NOMO-1 treated with dmso at 0.1 percent for 144 hours (cell line): ENCODE measurements at regions not wholly inside any gene's neighbourhood (a gene's known extent, or its start where the extent isn't known, plus 50 kb on each side); places are given as distances from the start of the nearest gene placed in this dataset.
A peak's percentile ranks its signal among the peaks of the same experiment; 100 is the strongest.
"Not testable (repeated sequence)": the region's sequence is repeated elsewhere in the genome, so short reads cannot be mapped to it uniquely, and the experiment has no call there.

Experiments
- DNase-seq: peaks from one replicate; lab custom pipeline; 2025; ENCODE audit not compliant: unreplicated experiment; lab: John Stamatoyannopoulos, UW

DNA sequence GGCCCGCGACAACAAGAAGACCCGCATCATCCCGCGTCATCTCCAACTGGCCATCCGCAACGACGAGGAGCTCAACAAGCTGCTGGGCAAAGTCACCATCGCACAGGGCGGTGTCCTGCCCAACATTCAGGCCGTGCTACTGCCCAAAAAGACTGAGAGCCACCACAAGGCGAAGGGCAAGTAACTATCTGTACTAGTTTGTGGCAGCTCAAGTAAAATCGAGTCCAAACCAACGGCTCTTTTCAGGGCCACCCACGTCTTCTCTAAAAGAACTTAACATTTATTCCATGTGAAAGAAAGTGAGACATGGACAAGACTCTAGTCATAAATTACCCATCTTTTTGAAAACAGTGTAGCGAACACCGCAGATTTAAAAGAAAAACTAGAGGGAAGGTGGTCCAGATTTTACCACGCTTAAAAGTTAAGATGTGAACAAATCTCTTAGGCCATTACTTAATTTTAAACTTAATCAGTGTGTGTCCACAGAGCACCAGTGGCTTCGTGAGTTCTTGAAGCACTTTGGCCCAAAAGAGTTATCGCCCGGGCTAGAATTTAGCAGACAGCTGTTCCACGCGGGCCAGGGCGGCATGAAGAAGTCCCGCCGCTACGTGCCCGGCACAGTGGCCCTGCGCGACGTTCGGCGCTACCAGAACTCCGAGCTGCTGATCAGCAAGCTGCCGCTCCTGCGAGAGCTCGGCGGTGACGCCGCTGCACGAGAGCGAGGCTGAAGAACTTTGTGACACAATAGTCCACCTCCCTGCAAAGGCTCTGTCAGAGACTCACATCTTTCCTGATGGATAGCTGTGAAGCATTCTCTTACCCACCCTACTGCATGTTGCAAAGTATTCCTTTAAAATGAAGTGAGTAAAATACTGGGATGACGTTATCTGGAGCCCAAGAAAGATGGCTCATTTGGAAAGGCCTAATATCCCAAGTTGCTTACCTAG is 113.9 kb upstream of the PRSS16 start:
- peak; percentile 60 for DNase-seq

DNA sequence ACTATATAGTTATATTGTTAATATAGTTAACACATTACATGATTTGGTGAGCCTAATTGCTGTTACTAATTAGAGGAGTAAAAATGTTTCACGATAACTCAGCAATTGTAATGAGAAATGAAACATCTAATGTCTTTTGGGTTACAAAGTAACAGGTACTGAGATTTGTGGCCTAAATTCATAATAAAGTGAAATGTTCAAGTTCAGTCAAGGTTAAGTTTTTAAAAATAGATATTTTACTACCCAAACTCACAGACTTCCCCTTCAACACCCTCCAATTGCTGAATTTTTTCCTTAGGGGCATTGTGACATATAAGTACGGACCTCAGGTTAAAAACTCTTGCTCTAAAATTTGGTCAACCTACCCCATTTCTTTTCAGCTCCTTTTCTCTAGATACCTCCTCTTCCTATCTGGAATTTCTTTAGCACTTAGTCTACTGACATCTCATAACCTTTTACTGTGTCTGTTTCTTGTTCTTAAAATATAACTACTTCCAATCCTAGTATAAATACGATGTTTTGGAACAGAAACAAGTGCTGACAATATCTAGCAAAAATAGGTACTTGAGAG is 112.3 kb upstream of the PRSS16 start:
- DNase-seq: no peak

DNA sequence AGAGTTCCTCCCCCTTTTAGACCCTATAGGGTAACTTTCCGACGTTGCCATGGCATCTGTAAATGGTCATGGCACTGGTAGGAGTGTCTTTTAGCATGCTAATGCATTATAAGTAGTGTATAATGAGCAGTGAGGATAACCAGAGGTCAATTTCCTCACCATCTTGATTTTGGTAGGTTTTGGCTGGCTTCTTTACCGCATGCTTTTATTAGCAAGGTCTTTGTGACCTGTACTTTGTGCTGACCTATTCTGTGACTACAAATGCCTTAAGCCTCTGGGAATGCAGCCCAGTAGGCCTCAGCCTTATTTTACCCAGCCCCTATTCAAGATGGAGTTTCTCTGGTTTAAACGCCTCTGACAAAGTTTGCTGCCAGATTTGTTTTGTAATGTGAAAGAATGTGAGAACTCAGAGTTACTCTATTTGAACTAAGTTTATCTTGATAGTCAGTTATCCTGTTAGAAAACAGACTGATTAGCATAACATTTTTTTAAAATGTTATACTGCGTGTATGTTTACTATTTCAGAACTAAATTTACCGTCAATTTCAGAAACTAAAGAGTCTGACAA is 111.3 kb upstream of the PRSS16 start:
- DNase-seq: no peak

DNA sequence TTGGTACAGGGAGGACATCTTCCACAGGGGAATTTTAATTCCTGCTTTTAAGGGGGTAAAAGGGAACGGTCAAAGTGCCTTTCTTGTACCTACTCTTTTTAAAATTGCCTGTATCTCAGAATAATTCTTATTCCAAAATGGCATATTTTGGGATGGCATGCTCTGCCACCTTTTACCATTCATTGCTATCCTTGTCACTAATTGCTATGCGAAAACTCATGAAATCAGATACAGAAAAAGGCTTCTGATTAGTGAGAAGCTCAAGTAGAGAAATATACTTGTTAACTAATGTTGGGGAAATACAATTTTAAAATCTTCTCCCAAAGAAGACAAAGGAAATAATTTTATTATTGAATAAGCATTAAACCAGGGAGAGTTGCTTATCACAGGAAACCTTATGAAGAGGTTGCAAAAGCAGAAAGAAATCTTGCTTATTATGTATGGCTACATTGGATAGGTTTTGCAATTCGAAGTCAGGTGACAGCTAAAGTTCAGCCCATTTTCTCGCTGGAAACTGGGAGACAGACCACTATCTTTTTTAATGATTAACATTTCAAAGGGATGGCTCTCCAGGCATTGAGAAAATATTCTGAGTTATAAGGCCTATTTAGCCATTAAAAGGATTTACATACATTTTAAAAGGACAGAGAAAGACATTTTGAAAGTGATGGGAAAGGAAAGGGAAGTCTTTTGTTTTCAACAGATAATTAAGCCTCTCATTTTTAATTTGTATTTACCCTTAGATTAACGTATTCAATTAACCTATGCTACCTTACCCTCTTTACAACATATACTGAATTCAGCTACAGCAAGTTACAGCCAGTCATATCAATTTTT is 110.3 kb upstream of the PRSS16 start:
- DNase-seq: peak; percentile 25

DNA sequence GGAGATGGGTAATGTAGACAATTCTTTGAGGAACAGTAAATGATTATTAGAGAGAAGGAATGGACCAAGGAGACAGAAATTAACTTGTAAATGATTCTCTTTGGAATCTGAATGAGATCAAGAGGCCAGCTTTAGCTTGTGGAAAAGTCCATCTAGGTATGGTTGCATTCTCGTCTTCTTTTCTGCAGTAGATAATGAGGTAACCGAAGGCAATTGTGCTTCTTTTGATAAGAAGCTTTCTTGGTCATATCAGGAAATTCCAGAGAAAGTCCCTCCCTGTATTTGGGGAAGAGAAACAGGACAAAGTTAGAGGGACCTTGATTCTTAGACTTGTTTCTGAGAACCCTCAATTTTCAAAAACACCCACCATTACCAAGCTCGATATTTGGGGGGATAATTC is 109.1 kb upstream of the PRSS16 start:
- DNase-seq: no peak

DNA sequence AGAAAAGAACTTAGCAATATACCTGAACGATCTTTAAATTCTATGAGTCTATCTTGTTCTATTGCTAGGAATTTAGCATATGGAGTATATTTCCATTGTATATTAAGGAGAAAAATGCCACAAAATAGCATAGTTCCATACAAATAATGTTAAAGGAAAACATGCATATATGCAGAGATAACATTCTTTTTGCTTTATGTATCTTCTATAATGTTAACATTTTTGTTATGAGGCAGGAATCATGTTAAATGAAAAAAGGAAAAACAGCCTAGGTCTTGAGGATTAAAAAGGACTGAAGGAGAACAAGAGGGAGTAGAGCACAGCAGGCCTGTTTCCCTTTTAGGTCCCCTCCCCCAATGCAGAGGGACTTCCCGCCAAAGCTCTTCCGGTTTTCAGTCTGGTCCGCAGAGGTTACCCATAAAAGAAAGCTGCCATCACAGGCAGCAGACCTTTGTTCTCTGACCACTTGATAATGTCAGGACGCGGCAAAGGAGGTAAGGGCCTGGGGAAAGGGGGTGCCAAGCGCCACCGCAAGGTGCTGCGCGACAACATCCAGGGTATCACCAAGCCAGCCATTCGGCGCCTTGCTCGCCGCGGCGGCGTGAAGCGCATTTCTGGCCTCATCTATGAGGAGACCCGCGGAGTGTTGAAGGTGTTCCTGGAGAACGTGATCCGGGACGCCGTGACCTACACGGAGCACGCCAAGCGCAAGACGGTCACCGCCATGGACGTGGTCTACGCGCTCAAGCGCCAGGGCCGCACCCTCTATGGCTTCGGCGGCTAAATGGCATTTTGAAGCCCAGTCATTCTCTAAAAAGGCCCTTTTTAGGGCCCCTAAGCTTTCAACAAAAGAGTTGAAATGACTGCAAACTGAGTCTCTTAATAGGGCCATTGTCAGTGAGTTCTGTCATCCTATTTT is 108.4 kb upstream of the PRSS16 start:
- DNase-seq: peak; percentile 73

DNA sequence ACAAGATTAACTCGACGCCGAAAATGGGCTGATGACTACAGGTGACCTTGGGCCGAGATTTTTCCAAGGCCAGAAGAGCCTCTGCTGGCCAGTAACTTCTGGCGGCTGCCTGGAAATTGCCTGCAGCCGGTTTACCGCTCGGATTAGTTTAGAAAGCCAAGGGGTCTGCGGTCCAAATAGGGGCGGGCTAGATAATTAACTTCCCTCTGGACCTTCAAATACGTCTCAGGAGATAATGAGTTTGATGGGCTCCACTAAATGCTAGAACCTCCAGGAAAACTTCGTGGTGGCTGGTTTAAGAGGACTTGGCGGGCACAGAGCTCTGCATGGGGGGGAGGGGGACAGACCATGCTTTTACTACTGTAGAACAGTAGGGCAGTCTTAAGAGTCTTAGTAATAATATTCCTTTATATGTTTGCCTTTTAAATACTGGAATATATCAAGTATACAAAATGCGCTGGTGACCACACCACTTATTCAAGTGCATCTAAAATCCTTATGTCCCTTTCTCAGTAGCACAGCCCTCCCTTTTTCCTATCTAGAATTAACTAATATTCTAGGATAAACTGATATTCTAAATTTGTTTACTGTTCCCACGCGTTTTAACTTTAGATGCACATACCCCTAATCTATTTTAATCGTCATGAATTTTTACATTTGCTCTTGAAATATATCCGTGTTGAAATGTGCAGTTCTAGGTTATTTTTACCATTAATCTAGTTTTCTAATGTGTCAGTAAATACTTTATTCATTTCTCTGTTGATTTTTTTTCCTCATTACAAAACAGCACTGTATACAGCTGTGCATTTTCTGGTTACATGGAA is 107.5 kb upstream of the PRSS16 start:
- peak; percentile 48 for DNase-seq

DNA sequence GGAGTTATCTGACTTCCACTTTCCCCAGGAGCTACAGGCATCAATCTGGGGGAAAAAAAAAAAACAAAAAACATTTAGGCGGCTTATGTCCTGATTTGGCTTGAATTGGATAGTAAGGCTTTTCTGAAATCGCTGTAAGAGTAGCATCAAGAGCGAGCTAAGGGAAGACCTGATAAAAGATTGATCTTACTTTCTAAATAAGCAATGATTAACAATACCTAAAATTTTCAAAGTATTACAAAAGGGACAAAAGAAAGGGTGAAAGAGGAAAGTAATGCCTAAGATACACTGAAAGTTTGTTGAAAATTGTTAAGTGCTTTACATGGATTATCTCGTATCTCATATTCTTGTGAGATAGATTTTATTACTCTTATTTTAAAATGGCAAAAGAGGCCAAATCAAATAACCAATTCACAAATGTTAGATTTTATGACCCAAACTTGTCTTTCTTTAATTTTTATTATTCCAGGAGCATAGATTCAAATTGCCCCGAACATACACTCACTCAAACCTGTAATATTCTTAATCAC is 106.4 kb upstream of the PRSS16 start:
- no peak for DNase-seq

DNA sequence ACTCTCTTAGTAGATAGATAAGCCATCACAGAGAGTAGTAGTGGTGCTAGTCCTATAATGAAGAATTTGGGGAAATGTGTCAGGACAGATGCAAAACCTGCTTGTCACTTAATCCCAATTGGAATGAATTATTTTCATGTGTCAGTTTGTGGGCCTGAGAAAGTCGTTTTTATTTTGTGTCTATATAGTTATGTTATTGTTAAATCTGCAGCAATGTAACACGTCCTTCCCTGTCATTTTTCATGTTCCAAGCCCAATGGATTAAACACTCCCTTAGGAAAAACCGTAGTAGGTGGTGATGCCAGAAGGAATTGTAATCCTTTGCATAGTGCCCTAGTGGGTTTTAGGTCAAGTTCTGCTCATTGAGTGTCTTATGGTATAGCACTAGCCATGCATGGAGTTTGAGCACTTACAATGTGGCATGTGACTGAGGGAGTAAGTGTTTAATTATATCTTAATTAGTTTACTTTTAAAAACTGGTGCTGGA is 105.9 kb upstream of the PRSS16 start:
- DNase-seq: no peak

DNA sequence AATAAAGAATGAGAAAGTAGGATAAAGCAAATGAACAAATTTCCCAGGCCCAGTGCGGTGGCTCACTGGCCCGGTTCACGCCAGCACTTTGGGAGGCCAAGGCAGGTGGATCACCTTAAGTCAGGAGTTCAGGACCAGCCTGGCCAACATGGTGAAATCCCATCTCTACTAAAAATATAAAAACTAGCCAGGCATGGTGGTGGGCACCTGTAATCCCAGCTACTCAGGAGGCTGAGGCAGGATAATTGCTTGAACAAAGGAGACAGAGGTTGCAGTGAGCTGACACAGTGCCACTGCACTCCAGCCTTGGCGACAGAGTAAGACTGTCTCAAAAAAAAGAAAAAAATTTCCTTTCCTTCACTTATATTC is 104.5 kb upstream of the PRSS16 start:
- DNase-seq: not testable (repeated sequence)

DNA sequence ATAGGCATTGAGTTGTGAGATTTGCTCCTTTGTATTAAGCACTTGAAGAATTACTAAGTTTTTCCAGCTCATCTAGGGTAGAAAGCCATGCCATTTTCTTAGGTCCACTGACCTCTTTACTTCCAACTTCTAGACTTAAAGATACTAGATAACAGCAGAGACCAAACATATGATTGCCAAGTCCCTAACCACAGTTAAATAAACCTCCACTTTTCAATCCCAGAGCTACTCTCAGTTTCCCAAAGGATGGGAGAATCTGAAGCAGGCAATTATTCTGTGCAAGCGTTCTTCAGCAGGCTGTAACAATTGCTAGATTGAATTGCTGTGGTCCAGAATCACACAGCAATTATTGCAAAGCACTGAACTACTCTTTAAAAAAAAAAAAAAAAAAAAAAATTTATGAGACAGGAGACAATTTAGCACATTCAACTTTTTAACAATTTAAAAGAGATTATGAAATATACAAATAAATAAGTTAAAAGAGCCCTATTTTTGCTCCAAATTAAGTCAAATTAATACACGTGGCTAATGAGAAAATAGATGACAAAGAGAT is 104.0 kb upstream of the PRSS16 start:
- no peak for DNase-seq

DNA sequence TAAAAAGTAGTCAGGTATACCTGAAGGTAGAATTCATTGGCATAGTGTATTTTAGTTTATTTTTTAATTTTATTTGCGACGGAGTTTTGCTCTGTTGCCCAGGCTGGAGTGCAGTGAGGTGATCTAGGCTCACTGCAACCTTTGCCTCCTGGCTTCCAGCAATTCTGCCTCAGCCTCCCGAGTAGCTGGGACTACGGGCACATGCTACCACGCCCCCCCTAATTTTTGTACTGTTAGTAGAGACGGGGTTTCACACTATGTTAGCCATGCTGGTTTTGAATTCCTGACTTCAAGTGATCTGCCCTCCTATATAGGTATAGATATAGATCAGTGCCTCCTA is 102.8 kb upstream of the PRSS16 start:
- no peak for DNase-seq

DNA sequence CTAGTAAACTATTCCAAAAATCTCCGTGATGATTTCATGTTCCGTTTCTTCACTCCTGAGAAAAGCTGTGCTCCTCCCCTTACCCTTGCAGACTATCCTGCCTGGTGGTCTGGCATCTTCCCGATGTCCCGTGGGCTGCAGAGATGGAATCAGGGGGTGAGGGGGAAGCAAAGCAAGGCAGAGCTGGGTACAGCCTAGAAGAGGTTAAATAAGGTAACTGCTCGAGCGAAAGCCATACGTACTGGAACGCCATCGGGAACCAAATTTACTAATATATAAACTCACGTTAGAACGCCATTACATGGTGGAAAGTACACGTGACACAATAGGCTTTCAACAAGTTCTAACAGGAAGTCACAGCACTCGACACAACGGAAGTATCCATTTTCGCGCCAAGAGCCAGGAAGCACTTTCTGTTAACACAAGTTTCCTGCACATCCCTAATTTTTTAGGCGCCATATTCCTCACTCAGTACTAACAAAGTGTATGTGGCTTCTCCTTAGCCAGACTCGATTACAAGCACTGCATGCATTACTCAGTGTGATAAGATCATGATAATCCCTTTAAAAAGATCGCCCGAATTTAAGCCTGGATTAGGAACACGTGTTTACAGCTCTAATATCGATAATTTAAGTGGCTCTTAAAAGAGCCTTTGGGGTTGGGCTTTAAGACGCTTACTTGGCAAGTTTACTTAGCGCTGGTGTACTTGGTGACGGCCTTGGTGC is 101.6 kb upstream of the PRSS16 start:
- DNase-seq: peak; percentile 87

DNA sequence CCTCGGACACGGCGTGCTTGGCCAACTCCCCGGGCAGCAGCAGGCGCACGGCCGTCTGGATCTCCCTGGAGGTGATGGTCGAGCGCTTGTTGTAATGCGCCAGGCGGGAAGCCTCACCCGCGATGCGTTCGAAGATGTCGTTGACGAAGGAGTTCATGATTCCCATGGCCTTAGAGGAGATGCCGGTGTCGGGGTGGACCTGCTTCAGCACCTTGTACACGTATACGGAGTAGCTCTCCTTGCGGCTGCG is 101.1 kb upstream of the PRSS16 start:
- DNase-seq: not testable (repeated sequence)

DNA sequence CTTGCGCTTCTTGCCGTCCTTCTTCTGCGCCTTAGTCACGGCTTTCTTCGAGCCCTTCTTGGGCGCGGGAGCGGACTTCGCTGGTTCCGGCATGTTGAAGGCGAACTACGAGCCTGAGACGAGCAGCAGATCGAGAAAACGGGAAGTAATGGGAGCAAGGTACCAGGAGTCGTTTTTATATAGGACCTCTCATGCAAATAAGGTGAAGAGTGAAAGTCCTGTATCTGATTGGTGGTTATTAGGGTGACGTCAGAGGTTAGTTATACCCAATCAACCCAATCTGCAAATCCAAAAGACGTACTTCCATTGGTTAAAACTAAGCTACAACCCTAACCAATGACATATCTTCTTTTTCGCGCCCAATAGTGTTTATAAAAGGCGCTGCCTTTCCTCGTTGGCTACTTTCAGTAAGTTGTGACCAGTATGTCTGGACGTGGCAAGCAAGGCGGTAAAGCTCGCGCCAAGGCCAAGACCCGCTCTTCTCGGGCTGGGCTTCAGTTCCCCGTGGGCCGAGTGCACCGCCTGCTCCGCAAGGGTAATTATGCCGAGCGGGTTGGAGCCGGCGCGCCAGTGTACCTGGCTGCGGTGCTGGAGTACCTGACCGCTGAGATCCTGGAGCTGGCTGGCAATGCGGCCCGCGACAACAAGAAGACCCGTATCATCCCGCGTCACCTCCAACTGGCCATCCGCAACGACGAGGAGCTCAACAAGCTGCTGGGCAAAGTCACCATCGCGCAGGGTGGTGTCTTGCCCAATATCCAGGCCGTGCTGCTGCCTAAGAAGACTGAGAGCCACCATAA is 100.6 kb upstream of the PRSS16 start:
- peak; percentile 94 for DNase-seq

DNA sequence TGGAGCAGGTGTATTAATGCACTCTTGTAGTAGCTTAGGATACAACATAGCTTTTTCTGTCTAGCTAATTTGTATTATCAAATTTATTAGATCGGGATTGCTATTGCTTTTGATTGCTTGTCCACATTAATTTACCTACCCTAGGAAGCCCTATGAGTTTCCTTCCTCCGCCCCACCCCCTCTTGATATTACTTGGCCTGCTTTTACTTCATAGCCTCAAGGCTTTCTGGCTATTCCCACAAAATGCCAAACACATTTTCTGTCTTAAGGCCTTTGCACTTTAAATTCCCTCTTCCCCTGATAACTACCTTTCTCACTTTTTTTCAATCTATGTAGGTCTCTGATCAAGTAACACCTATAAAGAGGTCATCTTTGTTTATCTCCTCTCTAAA is 99.1 kb upstream of the PRSS16 start:
- no peak for DNase-seq

DNA sequence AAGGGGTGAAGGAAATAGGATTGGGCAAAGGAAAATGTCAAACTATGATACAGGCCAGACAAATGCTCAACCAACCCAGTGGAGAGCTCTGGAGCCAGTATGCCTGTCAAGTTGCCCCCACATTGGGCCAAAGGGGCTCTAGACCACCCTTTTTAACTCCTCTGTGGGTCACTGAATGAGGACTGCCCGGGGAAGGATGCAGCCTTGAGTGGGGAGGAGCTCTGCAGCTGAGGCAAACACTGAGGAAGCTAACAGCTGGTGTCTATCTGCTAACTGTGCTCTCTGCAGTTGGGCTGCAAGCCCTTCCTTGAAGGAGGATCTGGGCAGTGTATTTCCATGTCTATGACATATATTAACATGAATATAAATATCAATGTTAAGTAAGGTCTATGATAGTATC is 98.4 kb upstream of the PRSS16 start:
- no peak for DNase-seq

DNA sequence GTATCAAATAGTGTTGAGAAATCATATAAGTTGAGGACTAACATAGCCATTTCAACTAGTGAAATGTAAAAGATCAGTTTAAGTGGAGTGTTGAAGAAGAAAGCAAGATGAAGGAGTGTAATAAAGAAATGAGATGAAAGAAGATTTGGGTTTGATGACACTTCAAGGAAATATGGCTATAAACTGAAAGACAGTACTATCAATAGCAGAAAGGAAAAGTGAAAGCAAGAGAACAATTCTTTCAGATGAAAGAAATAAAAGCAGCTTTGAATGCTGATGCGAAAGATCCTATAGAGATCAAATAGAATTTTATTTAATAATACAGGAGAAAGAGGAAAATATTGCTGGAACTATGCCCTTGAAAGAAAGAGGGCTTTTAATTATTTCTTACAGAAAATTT is 92.8 kb upstream of the PRSS16 start:
- no peak for DNase-seq
